Uterus (tissue), 2 donors: ENCODE measurements at regions not wholly inside any gene's neighbourhood (a gene's known extent, or its start where the extent isn't known, plus 50 kb on each side); places are given as distances from the start of the nearest gene placed in this dataset.

ENCODE experiments used
- POLR2A ChIP-seq, 2 donors: fragments of 450-650 bp; IDR thresholded peaks; one replicate each; pipeline ENCODE4 v1.6.1; 2016; ENCODE audit warnings: antibody characterized with exemption in 2 of 2, mild to moderate bottlenecking in 1 of 2, moderate library complexity in 1 of 2
- TF ChIP-seq, protein P1 (sequence below), 4 experiments: fragments of 200-600 bp in 2 of 4; fragments of 450-650 bp in 2 of 4; sonication (generic) in 2 of 4; IDR thresholded peaks; one replicate each; pipeline ENCODE4 v1.5.1; 2016 to 2019; ENCODE audit warnings: antibody characterized with exemption in 4 of 4, mild to moderate bottlenecking in 2 of 4, moderate library complexity in 1 of 4

DNA sequence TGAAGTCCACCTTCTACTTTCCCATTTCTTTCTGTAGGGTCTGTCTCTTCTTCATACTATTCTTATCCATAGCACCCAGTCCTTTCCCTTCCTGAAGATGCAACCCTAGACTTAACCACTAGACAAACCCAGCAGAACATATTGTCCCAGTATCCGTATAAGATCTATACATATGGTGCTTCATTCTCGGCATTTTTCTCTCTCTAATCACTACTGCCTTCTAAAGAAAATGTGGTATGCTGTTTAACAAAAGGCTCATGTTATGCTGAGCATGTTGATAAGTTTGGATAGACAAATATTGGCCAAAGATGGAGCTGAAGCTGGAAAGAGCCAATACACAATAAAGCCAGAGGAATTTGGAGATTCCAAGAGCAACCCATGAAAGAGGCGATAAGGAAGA, 212.6 kb downstream of the MAFB start:
- no peak for TF ChIP-seq POLR2A (IDR thresholded peaks at IDR 0.05)
- TF ChIP-seq, protein P1, sequence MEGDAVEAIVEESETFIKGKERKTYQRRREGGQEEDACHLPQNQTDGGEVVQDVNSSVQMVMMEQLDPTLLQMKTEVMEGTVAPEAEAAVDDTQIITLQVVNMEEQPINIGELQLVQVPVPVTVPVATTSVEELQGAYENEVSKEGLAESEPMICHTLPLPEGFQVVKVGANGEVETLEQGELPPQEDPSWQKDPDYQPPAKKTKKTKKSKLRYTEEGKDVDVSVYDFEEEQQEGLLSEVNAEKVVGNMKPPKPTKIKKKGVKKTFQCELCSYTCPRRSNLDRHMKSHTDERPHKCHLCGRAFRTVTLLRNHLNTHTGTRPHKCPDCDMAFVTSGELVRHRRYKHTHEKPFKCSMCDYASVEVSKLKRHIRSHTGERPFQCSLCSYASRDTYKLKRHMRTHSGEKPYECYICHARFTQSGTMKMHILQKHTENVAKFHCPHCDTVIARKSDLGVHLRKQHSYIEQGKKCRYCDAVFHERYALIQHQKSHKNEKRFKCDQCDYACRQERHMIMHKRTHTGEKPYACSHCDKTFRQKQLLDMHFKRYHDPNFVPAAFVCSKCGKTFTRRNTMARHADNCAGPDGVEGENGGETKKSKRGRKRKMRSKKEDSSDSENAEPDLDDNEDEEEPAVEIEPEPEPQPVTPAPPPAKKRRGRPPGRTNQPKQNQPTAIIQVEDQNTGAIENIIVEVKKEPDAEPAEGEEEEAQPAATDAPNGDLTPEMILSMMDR (IDR thresholded peaks at IDR 0.05), result no peak
